Midbrain (tissue), 1 donor: ENCODE measurements at regions not wholly inside any gene's neighbourhood (a gene's known extent, or its start where the extent isn't known, plus 50 kb on each side); places are given as distances from the start of the nearest gene placed in this dataset.

Experiments used
- DNase-seq: peaks from one replicate; lab custom pipeline; 2025; lab: John Stamatoyannopoulos, UW

DNA sequence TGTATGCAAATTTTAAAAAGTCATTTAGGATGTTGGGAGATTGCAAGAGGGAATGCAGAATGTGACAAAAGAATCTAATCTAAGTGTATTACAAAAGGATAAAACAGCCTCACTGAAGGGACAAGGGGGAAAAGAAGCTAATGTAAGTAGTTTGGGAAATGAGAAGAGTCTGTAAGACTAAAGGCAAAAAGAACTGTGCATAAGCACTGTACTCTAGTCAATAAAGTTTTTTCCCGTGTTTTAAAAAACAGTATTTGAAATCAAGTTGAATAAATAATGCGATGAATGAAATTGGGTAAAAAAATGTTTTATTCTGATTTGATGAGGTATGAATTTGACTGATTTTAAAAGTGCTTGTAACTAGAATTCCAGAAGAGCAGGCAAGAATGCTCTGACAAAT, 149.8 kb downstream of the VEGFA start:
- no peak for DNase-seq

DNA sequence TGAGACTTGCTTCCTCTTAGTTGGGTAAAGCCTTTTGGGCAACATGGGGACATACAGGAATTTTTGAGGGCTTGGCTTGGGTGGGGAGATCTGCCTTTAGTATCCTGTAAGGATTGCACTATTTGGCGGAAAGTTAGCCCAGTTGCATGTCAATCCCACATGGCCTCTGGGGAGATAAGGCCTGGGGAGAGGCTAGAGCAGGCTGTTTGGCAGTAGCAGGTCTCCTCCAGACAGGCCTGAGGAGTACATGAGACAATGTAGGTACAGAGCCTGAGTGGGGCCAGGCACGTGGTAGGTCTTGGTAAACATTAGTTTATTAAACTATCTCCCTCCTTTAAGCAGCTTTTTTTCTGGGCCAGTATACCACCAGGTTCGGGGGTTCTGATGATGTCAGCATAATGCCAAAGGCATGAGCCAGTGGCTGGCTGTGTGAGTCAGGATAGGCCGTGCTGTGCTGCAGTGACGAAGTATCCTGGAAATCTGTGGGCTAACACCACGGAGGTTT, 147.9 kb downstream of the VEGFA start:
- DNase-seq, result no peak

DNA sequence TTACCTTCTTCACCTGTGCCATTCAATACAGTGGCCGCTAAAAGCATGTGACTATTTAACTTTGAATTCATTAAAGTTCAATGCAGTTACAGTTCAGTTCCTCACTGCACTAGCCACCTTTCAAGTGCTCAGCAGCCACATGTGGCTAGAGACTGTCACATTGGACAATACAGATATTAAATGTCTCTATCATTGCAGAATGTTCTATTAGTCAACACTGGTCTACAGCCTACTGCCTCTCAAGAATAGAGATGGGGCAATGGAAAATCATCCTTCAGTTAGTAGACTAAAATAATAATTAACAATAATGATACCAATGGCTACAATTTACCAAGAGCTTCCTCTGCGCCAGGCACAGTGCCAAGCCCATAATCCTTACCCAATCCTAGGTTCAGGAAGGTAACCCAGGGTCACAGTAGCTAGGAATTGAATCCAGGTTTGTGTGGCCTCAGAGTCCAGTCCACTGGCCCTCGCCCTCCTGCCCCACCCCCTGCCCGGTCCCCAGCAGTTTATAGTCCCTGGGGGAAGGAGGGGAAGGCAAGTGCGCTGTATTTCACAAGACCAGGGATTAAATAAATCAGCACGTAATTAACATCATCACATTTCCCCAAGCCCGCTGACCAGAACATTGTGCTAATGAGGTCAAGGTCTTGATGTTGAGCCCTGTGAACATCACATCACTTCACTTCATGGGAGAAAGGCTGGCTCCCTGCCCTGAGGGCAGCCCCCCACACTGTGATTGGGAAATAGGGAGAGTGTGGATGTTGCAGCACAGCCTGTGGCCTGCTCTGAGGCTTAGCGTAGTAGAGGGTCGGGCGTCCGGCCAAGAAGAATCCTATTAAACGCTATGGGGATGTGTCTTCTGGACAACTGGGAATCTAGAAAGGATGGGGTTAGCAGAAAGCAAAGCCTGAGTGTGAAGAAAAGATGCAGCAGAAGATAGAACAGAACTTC, 147.2 kb downstream of the VEGFA start:
- DNase-seq, result no peak

DNA sequence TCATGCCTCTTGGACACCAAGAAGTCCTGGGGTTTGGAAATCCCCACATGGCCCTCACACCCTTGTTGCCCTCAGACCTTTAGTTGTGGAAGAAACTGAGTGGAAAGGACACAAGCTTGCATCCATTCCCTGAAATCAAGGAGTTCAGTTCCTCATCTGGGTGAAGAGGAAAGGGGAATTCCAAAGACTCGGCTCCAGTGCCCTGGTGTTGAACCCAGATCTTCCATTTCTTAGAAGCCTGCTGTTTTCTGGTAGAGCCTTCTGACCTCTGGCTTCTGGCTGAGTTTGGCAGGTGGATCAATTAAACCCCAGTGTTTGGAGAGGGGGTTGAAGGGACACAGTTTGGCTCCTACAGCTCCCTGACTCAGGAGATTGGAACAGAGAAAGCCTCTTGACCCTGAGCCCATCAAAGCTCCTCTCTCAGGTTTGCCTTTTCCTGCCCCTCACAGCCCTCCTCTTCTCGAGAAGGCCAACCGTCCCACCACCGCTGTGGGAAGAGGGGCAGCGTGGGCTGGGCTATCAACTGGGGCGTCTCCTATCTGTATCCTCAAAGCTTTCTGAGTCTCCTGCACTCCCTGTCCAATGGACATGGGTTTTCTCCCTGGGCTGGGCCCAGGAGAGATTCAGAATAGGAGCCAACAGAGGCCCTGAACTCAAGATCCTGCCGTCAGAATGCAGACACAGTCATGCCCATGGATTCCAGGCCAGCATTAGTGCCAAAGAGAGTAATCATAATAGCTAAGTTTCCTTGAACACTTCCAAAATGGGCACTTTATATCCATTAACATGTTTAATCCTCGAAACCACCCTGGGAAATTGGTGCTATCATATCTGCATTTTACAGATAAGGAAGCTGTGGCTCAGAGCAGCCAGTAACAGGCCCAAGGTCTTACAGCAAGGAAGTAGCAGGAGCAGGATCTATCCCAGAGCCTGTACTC, 146.2 kb downstream of the VEGFA start:
- DNase-seq, result no peak

DNA sequence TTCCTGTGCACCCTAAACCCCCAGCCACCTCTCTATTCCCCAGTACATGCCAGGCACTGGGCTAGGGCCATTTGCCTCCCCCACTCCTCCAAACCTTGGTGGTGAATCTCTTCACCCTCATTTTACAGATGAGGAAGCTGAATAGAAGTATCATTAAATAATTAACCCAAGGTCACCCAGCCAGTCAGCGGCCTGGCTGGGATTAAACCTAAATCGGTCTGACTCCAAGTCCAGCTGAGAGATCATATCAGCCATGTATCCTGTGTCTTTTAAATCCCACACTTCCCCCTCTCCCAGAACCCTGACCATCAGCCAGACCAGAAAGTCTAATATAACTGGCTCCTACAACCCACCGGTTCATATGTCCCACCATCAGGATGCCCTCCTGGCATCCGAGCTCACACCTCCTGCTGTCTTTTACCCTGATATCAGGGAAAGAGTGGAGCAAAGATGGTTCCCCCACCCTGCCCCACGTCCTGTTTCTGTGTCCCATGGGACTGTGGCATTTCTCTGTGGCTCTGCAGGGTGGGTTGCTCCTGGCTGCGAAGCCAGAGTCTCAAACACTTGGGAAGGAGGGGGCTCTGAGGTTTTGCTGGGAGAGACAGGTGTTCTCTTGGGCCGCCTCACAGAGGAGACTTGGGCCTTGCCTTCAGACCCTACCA, 145.3 kb downstream of the VEGFA start:
- DNase-seq, result no peak

DNA sequence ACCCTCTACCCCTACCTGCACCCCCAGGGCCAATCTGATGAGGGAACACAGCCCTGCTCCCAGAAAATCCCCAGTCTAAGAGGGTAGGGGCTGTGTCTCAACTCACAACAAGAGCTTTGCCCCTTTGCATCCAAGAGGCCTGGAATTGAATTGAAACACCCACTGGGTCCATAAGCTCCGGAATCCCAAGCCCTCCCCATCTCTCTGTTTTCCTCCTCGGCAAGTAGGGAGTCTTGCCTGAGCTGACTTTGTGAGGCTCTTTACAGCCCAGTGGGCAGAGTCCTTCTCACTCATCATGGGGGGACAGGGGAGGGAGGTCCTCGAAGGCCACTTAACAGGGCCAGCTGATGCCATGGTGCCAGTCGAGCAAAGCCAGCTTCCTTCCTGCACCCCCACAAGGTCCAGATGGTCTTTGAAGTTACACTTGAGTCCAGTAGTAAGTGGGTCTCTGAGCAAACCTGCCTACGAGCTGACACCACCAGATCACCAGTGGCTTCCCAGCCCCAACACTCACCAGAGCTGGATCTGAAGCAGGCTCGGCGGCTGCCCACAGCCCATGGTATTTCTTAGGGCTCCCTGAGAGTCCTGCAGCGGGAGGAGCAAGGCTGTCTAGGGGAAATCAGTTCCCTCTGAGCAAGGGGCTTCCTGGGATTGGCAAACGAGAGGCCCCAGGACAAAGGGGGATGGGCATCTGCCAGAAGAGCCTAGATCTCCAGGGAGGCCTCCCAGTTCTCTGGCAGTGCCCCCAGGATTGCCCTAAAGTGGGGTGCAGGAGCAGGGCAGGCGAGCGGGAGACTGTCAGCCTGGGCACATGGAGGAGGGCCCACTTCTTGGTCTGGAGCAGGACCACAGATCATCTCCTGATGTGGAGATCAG, 144.5 kb downstream of the VEGFA start:
- DNase-seq, result no peak

DNA sequence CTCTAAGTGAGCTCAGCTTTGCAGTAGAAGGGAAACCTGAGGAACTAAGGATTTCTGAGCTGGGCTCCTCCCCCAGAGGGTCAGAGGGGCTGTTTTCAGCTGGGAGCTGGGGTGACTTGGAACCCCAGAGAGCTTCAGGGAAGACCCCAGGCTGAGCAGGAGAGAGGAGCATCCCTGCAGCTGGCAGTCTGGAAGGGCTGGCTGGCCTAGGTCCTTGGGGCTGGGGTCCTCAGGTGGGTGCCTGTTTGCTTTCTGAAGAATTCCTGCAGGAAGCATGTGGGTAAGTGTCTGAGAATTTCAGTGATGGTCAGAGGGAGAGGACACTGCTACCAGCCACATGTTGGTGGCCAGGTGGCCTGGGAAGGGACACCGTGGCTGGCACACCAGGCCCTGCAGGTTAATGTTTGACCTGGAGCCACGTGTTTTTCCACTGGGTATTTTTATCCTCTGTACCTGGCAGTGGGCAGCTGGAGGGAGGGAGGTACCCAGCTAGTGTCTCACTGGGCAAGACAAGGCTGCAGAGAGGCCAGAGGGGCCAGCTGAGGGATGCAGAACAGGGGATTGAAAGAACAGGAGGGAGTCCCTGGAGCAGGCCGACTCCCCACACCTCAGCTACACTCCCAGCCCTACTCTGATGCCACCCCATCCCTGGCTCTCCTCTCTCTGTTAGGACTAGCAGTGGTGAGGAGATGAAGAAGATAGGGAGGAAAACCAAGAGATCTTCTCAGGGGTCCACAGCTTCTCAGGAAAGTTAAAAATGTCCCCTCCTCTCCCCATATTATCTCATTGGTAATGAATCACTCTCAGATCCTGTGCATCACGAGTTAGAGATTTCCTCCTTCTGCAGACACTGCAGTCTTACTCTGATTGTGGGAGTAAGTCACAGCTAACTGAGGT, 143.6 kb downstream of the VEGFA start:
- no peak for DNase-seq

DNA sequence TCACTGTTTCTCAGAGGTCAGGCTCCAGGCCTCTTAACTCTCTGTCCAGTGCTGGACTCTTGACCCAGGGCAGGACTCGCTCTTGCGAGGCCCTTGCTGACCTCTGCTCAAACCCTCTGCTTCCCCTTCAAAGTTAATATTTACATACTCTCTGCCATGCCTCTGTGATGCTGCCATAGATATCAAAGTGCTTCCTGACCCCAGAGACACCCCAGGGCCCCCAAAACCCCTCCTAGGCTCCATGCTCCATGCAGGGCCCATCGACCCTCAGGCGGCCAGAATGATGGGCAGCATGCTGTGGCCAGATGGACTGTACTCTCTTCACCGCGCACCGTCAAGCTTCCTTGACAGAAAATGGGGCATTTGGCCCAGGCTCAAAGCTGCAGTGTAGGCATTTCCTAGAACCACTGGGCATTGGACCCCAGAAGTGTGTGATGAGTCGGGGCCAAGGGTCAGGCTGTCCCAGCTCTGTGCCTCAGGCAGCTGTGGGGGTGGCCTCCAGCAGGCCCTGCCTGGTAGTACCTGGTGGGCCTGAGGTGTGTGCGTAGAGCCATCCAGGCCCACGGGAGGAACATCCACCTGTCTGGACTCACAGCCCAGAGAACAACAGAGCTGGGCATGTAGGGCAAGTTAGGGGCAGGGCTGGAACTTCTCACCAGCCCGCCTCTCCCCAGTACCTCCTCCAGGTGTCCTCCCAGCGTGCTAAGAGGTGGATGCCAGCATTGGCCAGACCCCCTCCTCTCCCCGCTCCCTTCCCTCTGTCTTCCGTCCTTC, 142.8 kb downstream of the VEGFA start:
- no peak for DNase-seq

DNA sequence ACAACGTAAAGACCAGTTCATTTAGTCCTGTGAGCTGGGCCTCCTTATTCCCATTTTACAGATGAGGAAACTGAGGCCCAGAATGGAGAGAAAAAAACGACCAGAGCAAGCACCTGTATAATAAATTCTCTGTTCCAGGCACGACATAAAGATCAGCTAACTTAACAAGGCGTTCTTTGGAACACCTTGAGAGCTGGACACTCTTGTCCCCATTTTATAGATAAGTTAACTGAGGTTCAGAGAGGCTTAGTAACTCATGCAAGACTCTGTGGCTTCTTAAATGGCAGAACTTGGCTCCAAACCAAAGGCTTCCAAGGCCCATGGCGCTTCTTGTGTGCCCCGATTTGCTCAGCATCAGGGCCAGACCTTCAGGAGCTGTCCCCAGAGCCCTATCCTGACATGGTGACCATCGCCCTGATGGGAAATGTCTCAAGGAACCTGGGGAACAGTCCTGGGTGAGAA, 142.1 kb downstream of the VEGFA start:
- no peak for DNase-seq

DNA sequence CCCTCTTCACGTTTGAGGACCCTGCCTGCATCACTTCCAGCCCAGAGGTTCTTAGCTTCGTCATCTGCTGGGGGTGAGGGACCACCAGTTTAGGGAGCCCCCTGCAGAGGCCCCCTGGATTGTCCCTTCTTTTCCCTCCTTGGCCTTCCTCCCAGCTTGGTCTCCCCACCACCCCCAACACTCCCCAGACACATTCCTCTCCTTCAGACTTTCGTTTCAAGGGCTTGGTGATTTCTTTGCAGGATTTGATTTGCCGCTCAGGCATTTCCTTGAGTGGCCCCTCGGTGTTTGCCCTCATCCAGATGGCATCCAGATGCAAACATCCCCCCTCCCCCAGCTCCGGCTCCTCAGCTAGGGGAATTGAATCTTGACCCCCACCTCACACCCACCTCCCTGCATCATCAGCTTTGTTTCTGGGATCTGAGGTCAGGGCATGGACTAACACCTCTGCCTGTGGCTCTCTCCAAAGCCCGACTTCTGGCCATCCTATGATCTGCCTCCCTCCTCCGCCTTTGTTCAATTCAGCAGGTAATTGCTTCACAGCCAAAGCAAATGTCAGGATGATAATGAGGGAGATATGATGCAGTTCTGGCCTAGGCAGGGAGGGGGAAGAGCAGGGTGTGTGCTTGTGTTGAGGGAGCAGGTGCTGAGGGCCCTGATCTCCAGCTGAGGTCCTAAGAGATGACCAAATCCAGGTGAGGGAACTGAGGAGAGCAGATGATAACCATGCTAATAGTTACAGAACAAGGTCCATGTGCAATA, 141.5 kb downstream of the VEGFA start:
- DNase-seq, result no peak

DNA sequence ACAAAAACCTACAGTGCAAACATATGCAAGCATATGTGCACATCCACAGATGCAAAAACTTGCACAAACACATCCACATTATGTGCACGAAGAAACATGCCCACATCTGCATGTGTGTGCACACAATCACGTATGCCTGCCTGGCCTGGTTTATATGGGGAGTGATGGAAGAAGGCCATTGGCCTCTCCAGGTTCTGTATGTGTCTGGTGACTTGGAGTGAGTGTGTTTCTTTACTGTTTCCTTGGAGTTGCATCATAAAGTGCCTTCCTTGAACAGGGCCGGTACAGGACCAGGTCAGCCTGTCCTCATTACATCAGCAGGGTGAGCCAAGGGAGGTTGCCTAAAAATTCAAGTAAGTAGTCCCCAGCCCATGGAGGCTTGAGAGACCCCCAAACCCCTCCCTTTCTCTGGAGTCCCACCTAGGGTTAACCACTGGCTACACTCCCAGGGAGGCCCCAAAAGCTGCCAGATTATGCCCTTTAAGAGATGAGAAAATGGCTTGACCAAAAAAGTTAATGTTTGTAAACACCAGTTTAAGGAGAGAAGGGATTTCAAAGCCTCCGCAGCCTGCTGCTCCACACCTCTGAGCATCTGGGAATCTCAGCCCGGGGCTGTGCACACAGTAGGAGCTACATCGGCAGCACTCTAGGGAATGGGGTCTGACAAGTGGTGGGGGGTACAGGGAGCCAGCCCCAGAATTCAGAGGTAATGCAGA, 140.8 kb downstream of the VEGFA start:
- no peak for DNase-seq

DNA sequence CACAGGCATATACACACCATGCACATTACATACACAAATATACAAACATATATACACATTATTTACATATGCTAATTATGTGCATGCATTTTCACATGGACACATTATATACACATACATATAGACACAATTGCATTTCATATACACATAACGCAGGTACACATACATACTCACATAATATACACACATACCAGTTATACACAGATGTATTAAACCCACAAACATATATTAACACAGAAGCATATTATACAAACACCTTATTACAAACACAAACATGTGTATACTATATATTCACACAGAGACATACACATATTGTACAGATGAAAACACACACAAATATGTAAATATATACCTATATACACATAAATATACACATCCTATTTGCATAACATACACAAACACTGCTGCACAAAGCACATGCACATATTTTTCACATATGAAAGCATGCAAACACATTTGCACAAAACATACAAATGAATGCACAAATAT, 140.2 kb downstream of the VEGFA start:
- DNase-seq, result no peak

DNA sequence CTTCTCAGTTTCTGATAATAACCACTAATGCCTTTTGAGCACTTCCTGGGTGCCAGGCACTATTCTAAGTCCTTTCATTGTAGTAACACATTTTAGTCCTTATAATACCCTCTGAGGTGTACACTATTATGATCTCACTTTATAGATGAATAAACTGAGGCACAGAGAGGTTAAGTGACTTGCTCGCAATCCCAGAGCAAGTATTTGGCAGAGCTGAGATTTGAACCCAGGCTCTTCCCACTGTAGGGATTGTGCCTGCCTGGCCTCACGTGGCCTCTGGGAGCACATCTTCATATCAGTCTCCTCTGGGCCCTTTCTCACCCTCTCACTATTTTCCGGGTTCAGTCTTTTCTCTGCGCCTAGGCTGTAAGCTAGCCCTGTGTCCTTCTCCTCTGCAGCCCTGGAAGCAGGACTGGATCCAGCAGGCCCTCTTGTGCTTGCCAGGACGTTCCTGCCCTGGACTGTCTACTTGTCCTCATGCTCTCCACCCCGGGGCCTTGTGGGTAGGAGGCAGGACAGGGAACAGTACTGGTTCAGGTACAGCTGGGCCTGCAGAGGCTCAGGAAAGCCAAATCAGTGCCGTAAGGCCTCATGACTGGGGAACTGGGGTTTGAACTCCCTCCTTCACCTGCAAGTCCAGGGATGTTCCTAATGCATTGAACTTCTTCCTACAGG, 139.6 kb downstream of the VEGFA start:
- DNase-seq, result no peak

DNA sequence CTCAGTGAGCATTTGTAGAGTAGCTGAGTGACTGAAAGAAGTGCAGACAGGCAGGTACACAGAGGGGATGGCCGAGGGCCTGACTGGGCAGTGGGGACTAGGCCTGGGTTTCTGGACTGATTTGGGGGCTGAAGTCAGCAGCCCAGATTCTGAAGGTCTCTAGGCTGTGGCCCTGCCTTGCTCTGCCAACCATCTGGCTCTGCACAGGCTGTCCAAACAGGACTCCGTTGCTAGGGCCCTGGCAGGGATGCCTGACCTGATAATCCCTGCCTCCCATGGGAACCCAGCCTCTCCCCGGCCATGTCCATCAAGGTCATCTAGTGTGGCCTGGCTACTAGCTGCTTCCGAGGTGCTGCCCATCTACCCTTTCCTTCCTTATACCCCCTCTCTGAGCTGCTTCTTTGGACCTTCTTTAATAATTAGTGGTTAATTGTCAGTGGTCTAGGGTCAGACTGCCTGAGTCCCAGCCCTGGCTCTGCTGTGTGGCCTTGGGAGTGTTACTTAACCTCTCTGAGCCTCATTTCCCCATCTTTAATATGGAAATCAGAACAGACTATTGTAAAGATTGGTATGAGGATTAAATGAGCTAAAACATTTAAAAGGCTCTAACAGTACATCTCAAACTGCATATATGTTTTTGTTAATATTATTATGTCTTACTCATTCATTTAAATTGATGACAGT, 137.9 kb downstream of the VEGFA start:
- DNase-seq, result no peak

DNA sequence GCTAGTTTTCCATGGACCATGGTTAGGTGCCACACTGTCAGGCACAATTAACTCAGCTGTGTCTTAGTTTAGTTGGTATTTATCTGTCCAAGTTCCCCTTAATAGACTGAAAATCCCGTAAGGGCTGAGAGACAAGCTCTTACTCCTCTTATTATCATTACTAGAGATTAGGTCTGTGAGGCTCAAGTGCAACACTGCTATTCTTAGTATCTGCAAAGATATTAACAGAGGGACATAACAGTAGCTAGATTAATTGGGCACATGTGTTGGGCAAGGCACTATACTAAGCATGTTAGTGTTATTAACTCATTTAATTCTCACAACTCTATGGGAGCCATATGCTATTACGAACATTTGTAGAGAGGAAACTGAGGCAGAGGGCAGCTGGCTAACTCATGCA, 137.3 kb downstream of the VEGFA start:
- no peak for DNase-seq
